Stimulated activated CD4-positive, alpha-beta T cell treated with anti-CD3 and anti-CD28 coated beads, TNF-alpha, amount 100 ng/mL, for 24 hours (primary cell): ENCODE measurements at regions not wholly inside any gene's neighbourhood (a gene's known extent, or its start where the extent isn't known, plus 50 kb on each side); places are given as distances from the start of the nearest gene placed in this dataset.
"Not testable (repeated sequence)": the region's sequence is repeated elsewhere in the genome, so short reads cannot be mapped to it uniquely, and the experiment has no call there.

Source experiments
- DNase-seq, 3 experiments: peaks; one replicate each; pipeline ENCODE4 v3.0.0-alpha.2; 2020; ENCODE audit warnings: low read depth in 3 of 3

- no peak for DNase-seq
Measured at GRCh38 chr11:121866754-121867153, 249.3 kb downstream of the BLID start.

- DNase-seq = no peak
Measured at GRCh38 chr11:121864660-121865059, 251.4 kb downstream of the BLID start.

- no peak for DNase-seq
Measured at GRCh38 chr11:121863126-121863525, 252.9 kb downstream of the BLID start.

- DNase-seq = not testable (repeated sequence)
Measured at GRCh38 chr11:121855138-121855537, 260.9 kb downstream of the BLID start.

GRCh38 chr11:121844016-121844415 is 272.0 kb downstream of the BLID start:
- DNase-seq = no peak

GRCh38 chr11:121842192-121842585 is 273.8 kb downstream of the BLID start:
- no peak for DNase-seq

GRCh38 chr11:121841487-121842191 is 274.4 kb downstream of the BLID start:
- DNase-seq = no peak

- DNase-seq = no peak
Measured at GRCh38 chr11:121839781-121840180, 276.2 kb downstream of the BLID start.

GRCh38 chr11:121838571-121838970 is 277.4 kb downstream of the BLID start:
- DNase-seq = no peak

- no peak for DNase-seq
Measured at GRCh38 chr11:121833970-121834369, 282.0 kb downstream of the BLID start.

- no peak for DNase-seq
Measured at GRCh38 chr11:121829159-121829643, 286.8 kb downstream of the BLID start.

- no peak for DNase-seq
Measured at GRCh38 chr11:121814962-121815361, 301.1 kb downstream of the BLID start.

GRCh38 chr11:121814296-121814695 is 301.7 kb downstream of the BLID start:
- no peak for DNase-seq

GRCh38 chr11:121810291-121810690 is 305.7 kb downstream of the BLID start:
- no peak for DNase-seq

- DNase-seq = no peak
Measured at GRCh38 chr11:121808096-121808495, 307.9 kb downstream of the BLID start.

- no peak for DNase-seq
Measured at GRCh38 chr11:121807051-121807450, 309.0 kb downstream of the BLID start.

- DNase-seq = no peak
Measured at GRCh38 chr11:121802542-121802941, 313.5 kb downstream of the BLID start.

- no peak for DNase-seq
Measured at GRCh38 chr11:121801781-121802180, 314.2 kb downstream of the BLID start.

GRCh38 chr11:121801394-121801748 is 314.6 kb downstream of the BLID start:
- no peak for DNase-seq

GRCh38 chr11:121800731-121801393 is 315.2 kb downstream of the BLID start:
- DNase-seq = no peak

GRCh38 chr11:121800240-121800639 is 315.8 kb downstream of the BLID start:
- DNase-seq = no peak

GRCh38 chr11:121797496-121797895 is 318.5 kb downstream of the BLID start:
- DNase-seq = no peak

GRCh38 chr11:121795174-121795573 is 320.8 kb downstream of the BLID start:
- DNase-seq = no peak
